ENCODE measurements at regions not wholly inside any gene's neighbourhood (a gene's known extent, or its start where the extent isn't known, plus 50 kb on each side); places are given as distances from the start of the nearest gene placed in this dataset.

- Histone ChIP-seq H3K4me1 (ENCODE audit: control insufficient read depth, extremely low read depth, insufficient read depth, low read length) (no peaks in the 10 kb centered on the region), H2AFZ (ENCODE audit: low read length) (no peak overlapping the region)
Observed at GRCh38 chr16:25419681-25420080, 162.0 kb upstream of the ZKSCAN2 start.

DNA sequence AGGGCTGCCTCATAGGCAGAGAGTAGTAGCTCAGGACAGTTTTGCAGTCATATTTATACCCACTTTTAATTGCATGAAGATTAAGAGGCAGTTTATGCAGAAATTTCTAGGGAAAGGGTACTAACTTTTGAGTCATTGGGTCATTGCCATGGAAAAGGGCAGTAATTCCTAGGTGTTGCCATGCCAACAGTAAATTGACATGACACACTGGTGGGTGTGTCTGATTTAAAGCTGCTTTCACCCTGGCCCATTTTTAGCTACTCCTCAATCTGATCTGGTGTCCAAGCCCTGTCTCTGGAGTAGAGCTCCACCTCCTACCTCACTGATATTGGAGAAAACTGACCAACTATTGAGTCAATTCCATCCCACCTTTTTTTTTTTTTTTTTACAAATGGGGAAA is 161.5 kb upstream of the ZKSCAN2 start:
- TF ChIP-seq EZH2 (IDR thresholded peaks at IDR 0.05; ENCODE audit: low read length, missing control alignments) (no peak), CTCF (conservative IDR thresholded peaks at IDR 0.05 in 1 of 2, IDR thresholded peaks at IDR 0.05 in 1 of 2; ENCODE audit: low read depth in 1 of 2, low read length in 2 of 2) (no peak)
- Histone ChIP-seq H3K4me3 (replicated peaks in 1 of 4; ENCODE audit: control extremely low read depth in 1 of 4, insufficient read depth in 1 of 4, low read depth in 3 of 4, low read length in 4 of 4) (no peak overlapping the region), H3K4me1 (ENCODE audit: control insufficient read depth, extremely low read depth, insufficient read depth, low read length) (no peaks in the 10 kb centered on the region), H3K27ac (ENCODE audit: insufficient read depth, low read length) (no peak overlapping the region), H3K9me3 (ENCODE audit: control insufficient read depth, insufficient read depth, low read depth, low read length) (no peaks in the 10 kb centered on the region), H3K9ac (ENCODE audit: insufficient read depth, low read length) (no peak overlapping the region), H2AFZ (ENCODE audit: low read length) (no peak overlapping the region), H4K20me1 (ENCODE audit: control insufficient read depth, extremely low read depth, insufficient read depth, low read length) (no peaks in the 10 kb centered on the region), H3K36me3 (ENCODE audit: control insufficient read depth, insufficient read depth, low read length) (no peaks in the 10 kb centered on the region), H3K79me2 (ENCODE audit: control insufficient read depth, insufficient read depth, low read length) (no peaks in the 10 kb centered on the region), H3K27me3 (ENCODE audit: control insufficient read depth, insufficient read depth, low read length) (no peaks in the 10 kb centered on the region), H3K4me2 (ENCODE audit: extremely low read depth, insufficient read depth, low read length) (no peak overlapping the region)
- DNase-seq (ENCODE audit: low read depth in 2 of 2): no peak

More at GRCh38 chr16:25419681-25420080, 162.0 kb upstream of the ZKSCAN2 start:
- H3K27me3 ChIP-seq (ENCODE audit: control insufficient read depth, insufficient read depth, low read length): no peaks in the 10 kb centered on the region
- no peaks in the 10 kb centered on the region for H3K79me2 ChIP-seq (ENCODE audit: control insufficient read depth, insufficient read depth, low read length)
- H3K4me2 ChIP-seq (ENCODE audit: extremely low read depth, insufficient read depth, low read length): no peak overlapping the region
- no peaks in the 10 kb centered on the region for H3K36me3 ChIP-seq (ENCODE audit: control insufficient read depth, insufficient read depth, low read length)
- no peak overlapping the region for H3K4me3 ChIP-seq (replicated peaks in 1 of 4; ENCODE audit: control extremely low read depth in 1 of 4, insufficient read depth in 1 of 4, low read depth in 3 of 4, low read length in 4 of 4)
- H3K9me3 ChIP-seq (ENCODE audit: control insufficient read depth, insufficient read depth, low read depth, low read length): no peaks in the 10 kb centered on the region
- no peak overlapping the region for H3K27ac ChIP-seq (ENCODE audit: insufficient read depth, low read length)
- no peak for DNase-seq (ENCODE audit: low read depth in 2 of 2)
- H4K20me1 ChIP-seq (ENCODE audit: control insufficient read depth, extremely low read depth, insufficient read depth, low read length): no peaks in the 10 kb centered on the region
- TF ChIP-seq CTCF (conservative IDR thresholded peaks at IDR 0.05 in 1 of 2, IDR thresholded peaks at IDR 0.05 in 1 of 2; ENCODE audit: low read depth in 1 of 2, low read length in 2 of 2): no peak
- no peak for TF ChIP-seq EZH2 (IDR thresholded peaks at IDR 0.05; ENCODE audit: low read length, missing control alignments)
- H3K9ac ChIP-seq (ENCODE audit: insufficient read depth, low read length): no peak overlapping the region

- no peak overlapping the region for H3K9ac ChIP-seq (ENCODE audit: insufficient read depth, low read length)
- no peak overlapping the region for H3K27ac ChIP-seq (ENCODE audit: insufficient read depth, low read length)
- no peaks in the 10 kb centered on the region for H3K4me1 ChIP-seq (ENCODE audit: control insufficient read depth, extremely low read depth, insufficient read depth, low read length)
- no peak overlapping the region for H3K4me2 ChIP-seq (ENCODE audit: extremely low read depth, insufficient read depth, low read length)
- H3K4me3 ChIP-seq (replicated peaks in 1 of 4; ENCODE audit: control extremely low read depth in 1 of 4, insufficient read depth in 1 of 4, low read depth in 3 of 4, low read length in 4 of 4): no peak overlapping the region
- H3K9me3 ChIP-seq (ENCODE audit: control insufficient read depth, insufficient read depth, low read depth, low read length): no peaks in the 10 kb centered on the region
- no peaks in the 10 kb centered on the region for H3K36me3 ChIP-seq (ENCODE audit: control insufficient read depth, insufficient read depth, low read length)
- TF ChIP-seq EZH2 (IDR thresholded peaks at IDR 0.05; ENCODE audit: low read length, missing control alignments) (no peak), CTCF (conservative IDR thresholded peaks at IDR 0.05 in 1 of 2, IDR thresholded peaks at IDR 0.05 in 1 of 2; ENCODE audit: low read depth in 1 of 2, low read length in 2 of 2) (no peak)
- DNase-seq (ENCODE audit: low read depth in 2 of 2): no peak
- H3K27me3 ChIP-seq (ENCODE audit: control insufficient read depth, insufficient read depth, low read length): no peaks in the 10 kb centered on the region
- H2AFZ ChIP-seq (ENCODE audit: low read length): no peak overlapping the region
- H3K79me2 ChIP-seq (ENCODE audit: control insufficient read depth, insufficient read depth, low read length): no peaks in the 10 kb centered on the region
- no peaks in the 10 kb centered on the region for H4K20me1 ChIP-seq (ENCODE audit: control insufficient read depth, extremely low read depth, insufficient read depth, low read length)
Observed at GRCh38 chr16:25416002-25416401, 158.4 kb upstream of the ZKSCAN2 start.

All from fibroblast of lung (primary cell).